Stimulated activated CD8-positive, alpha-beta memory T cell treated with anti-CD3 and anti-CD28 coated beads, Interleukin-12 subunit alpha, Interleukin-12 subunit beta, amount 100 ng/mL, for 4 hours (primary cell): ENCODE measurements at regions not wholly inside any gene's neighbourhood (a gene's known extent, or its start where the extent isn't known, plus 50 kb on each side); places are given as distances from the start of the nearest gene placed in this dataset.
"Not testable (repeated sequence)": the region's sequence is repeated elsewhere in the genome, so short reads cannot be mapped to it uniquely, and the experiment has no call there.

Experiments
- DNase-seq: peaks from one replicate; pipeline ENCODE4 v3.0.0-alpha.2; 2020; ENCODE audit warnings: low read depth

GRCh38 chr12:111271674-111272418 lies 97.0 kb downstream of the PHETA1 start:
- DNase-seq, result no peak

GRCh38 chr12:111270774-111271173 lies 98.1 kb downstream of the PHETA1 start:
- DNase-seq, result no peak

GRCh38 chr12:111270239-111270638 lies 98.7 kb downstream of the PHETA1 start:
- no peak for DNase-seq

GRCh38 chr12:111269718-111270117 lies 99.2 kb downstream of the PHETA1 start:
- no peak for DNase-seq

- DNase-seq, result no peak
These were observed 99.9 kb downstream of the PHETA1 start for GRCh38 chr12:111268738-111269572.

- DNase-seq, result no peak
These were observed 101.8 kb downstream of the PHETA1 start for GRCh38 chr12:111267144-111267543.

GRCh38 chr12:111261911-111262676 lies 106.8 kb downstream of the PHETA1 start:
- DNase-seq, result no peak

GRCh38 chr12:111260732-111261131 lies 108.2 kb downstream of the PHETA1 start:
- no peak for DNase-seq

GRCh38 chr12:111259231-111259630 lies 109.7 kb downstream of the PHETA1 start:
- DNase-seq, result no peak

- not testable (repeated sequence) for DNase-seq
These were observed 110.8 kb downstream of the PHETA1 start for GRCh38 chr12:111258081-111258480.

- DNase-seq, result no peak
These were observed 111.4 kb downstream of the PHETA1 start for GRCh38 chr12:111257435-111257902.

GRCh38 chr12:111256629-111257434 lies 112.1 kb downstream of the PHETA1 start:
- DNase-seq, result no peak

- no peak for DNase-seq
These were observed 113.6 kb downstream of the PHETA1 start for GRCh38 chr12:111255261-111255660.

- DNase-seq, result no peak
These were observed 114.8 kb downstream of the PHETA1 start for GRCh38 chr12:111254106-111254505.

- DNase-seq, result no peak
These were observed 115.7 kb downstream of the PHETA1 start for GRCh38 chr12:111253213-111253612.

GRCh38 chr12:111251787-111252186 lies 117.1 kb downstream of the PHETA1 start:
- DNase-seq, result no peak

- DNase-seq, result no peak
These were observed 117.7 kb downstream of the PHETA1 start for GRCh38 chr12:111251058-111251730.

- no peak for DNase-seq
These were observed 118.5 kb downstream of the PHETA1 start for GRCh38 chr12:111250251-111250881.

GRCh38 chr12:111249757-111250156 lies 119.1 kb downstream of the PHETA1 start:
- no peak for DNase-seq

- DNase-seq, result no peak
These were observed 119.9 kb downstream of the PHETA1 start for GRCh38 chr12:111249018-111249370.
